HG03045 (cell line): ENCODE measurements at regions not wholly inside any gene's neighbourhood (a gene's known extent, or its start where the extent isn't known, plus 50 kb on each side); places are given as distances from the start of the nearest gene placed in this dataset.
"Not testable (repeated sequence)": the region's sequence is repeated elsewhere in the genome, so short reads cannot be mapped to it uniquely, and the experiment has no call there.

Experiments used
- ATAC-seq: cut with Tn5 transposase; IDR thresholded peaks from one replicate; pipeline ENCODE4 v1.9.1; 2021; ENCODE audit warnings: mild to moderate bottlenecking, moderate library complexity; ENCODE audit not compliant: unreplicated experiment

GRCh38 chr2:15750433-15750814 is 158.8 kb downstream of the DDX1 start:
- no peak for ATAC-seq

DNA sequence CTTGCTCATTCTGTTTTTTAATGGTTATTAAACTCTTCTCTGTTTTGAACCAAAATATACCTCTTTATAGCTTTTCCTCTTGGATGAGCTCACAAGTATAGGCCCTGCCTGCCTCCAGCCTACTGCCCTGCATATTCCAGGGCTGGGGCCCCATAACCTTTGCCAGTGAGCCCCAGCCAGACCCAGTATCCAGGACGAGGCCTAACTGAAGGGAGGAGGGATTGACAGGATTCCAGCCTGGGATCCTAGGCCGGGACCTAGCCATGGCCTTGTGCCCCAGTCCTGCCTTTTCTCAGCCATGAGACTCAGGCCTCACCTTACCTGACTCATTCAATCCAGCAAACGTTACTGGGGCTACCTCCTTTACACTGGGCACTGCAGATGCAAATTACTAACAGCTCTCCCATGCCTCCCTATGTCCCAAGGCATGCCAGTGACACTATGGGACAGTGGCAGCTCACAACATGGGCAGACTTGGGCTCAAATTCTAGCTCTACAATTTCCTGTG is 159.2 kb downstream of the DDX1 start:
- no peak for ATAC-seq

DNA sequence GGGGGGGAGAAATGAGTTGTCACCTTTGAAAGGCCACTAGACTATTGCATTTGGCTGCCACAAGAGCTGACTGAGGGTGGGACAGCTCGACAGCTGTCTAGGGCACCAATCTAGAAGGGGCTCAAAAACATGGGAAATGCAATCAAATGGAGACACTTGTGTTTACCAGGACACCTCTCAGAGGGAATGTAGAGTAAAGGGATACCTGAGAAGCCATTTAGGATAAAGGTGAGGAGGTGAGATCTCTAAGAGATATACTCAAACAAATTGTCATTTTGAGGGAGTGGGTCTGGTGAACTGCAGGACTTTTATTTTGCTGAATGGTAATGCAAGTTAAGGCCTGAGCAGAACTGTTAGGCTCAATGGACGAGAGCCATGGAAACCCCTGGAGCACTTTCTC is 159.8 kb downstream of the DDX1 start:
- ATAC-seq: no peak

GRCh38 chr2:15752552-15753232 is 161.0 kb downstream of the DDX1 start:
- no peak for ATAC-seq

- no peak for ATAC-seq
These were observed 161.6 kb downstream of the DDX1 start for GRCh38 chr2:15753233-15753798.

DNA sequence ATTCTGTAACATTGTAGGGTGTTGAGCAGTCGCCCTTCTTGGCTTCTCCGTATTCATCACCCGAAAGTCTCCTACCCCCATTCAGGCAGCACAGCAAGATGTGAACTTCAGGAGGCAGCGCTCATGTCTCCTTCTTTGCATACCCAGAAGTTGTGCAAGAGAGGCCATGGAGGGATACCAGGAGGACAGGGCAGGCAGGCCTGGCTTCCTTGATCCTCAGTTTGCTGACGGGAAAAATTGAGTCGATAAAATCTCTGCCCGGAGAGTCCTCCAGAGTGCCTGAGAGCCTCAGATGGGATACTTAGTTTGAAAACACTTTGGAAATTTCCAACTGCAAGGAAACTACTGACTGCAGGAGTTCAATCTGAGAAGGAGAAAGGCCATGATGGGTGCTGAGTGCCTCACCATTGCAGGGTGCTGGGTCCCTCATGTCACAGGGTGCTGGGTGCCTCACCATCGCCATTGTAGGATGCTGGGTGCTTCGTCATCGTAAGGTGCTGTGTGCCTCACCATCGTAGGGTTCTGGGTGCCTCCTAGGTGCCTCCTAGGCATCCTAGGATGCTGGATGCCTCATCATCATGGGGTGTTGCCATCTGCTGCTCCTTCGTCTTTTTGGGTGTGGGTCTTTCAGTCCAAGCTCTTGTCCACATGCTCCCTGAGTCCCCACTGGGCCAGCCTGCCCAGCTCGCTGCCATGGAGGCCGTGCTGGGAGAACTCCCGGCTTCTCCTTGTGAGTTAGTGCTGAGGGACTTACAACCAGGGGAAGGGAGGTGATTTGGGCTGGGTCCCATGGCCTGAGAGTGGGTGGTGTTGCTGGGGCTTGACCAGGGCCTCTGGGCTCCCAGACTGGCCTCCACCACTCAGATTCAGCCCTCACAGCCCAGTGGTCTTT is 162.4 kb downstream of the DDX1 start:
- ATAC-seq: no peak

DNA sequence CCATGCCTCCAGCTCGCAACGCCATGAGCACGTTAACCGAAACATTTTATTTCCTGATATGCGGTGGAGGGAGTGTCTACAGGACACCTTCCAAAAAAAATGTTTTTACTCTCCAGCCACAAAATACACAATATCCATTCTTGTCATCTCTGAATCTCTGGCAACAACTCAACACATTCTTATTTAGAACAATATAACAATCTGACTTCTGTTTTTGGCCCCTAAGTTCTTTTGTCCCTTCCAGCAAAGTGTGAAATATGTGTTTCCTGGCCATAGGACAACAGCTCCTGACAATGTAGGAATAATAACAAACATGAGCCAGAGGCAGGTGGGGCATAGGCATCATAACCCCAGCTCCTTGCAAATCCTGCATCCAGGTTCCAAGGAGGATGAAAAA is 163.0 kb downstream of the DDX1 start:
- no peak for ATAC-seq

GRCh38 chr2:15755528-15755927 is 163.9 kb downstream of the DDX1 start:
- ATAC-seq: no peak

GRCh38 chr2:15756011-15756550 is 164.4 kb downstream of the DDX1 start:
- ATAC-seq: no peak

DNA sequence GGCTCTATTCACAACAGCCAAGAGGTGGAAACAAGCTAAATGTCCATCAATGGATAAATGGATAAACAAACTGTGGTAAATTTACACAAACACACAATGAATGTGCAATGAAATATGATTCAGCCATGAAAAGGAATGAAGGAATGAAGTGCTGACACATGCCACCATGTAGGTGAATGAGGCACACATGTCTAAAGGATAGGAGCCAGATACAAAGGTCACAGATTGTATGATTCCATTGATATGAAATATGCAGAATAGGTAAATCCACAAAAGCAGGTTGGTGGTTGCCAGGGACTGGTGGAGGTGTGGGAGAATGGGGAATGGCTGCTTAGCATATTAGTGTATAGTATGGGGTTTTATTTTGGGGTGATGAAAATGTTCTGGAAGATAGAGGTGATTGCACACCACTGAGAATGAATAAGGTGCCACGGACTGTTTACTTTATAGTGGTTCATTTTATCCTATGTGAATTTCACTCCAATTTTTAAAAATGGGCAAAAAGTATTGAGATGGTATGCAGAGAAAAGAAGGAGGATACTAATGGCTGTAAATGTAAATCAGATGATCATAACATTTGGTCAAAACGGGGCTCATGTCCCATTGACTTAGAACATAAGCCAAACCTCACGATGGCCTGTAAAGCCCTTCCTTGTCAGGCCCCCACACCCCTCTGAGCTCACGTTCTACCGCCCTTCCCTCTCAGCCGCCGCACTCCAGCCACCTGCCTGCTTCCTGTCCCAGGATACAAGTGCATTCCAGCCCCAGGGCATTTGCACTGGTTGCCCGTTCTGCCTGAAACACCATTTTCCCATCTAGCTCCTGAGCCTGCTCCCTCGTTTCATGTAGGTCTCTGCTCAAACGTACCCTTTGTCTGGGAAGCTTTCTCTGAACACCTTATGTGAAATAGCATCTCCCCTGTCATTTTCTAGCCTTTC is 165.5 kb downstream of the DDX1 start:
- no peak for ATAC-seq

GRCh38 chr2:15757820-15758586 is 166.3 kb downstream of the DDX1 start:
- ATAC-seq: no peak

DNA sequence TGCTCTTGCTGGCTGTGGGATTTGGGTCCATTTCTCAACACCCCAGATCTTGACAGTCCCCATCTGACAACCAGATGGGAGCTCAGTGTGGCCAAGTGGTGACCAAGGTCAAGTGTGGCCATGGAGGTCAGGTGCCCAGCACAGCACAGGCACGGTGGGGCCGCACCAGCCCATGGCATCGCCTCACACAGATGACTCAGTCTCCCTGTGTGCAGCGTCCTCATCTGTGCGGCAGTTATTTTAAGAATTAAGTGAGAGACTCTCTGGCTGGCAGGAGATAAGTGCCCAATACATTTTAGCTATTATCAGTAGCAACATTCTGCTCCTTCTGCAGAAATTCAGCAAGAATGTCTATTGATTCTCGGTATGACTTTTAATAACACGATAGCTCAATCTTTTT is 167.2 kb downstream of the DDX1 start:
- ATAC-seq: no peak

- no peak for ATAC-seq
These were observed 167.7 kb downstream of the DDX1 start for GRCh38 chr2:15759385-15759784.

DNA sequence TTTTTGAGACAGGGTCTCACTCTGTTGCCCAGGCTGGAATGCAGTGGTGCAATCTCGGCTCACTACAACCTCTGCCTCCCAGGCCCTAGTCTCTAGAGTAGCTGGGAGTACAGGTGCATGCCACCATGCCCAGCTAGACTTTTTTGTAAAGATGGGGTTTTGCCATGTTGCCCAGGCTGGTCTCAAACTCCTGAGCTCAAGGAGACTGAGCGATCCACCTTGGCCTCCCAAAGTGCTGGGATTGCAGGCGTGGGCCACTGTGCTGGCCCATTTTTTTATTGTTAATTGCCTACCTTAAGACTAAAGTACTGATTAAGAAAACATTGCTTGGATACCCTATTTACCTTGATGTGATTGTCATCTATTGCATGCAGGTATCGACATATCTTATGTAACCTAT is 168.1 kb downstream of the DDX1 start:
- not testable (repeated sequence) for ATAC-seq

DNA sequence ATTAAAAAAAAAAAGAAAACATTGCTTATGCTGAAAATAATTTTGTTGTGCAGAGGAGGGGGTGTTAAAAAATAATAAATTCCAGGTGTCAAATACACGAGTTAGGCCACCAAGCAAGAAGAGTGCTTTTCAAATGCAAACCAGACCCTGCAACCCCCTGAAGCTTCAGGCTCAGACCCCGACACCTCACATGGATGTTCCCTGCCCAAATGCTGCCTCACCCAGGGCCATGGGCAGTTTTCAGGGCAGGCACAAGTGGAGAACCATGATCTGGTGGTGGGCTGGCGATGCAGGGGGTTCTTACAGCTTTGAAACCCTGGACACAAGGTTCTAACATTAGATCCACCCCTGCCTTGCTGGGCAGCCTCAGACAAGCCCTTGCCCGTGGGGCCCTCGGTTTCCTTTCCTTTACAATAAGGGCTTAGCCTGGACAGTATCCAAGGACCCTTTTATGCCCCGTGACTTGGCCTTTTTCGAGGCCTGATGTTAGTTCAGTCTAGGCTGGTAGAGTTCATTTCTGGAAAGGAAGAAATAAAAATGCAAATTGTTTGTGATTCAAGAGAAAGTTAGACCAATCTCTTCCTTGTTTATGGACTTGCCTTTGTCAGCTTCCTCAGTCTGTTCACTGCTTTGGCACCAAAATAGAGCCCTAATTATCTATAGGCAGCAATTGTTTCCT is 168.7 kb downstream of the DDX1 start:
- ATAC-seq: no peak

DNA sequence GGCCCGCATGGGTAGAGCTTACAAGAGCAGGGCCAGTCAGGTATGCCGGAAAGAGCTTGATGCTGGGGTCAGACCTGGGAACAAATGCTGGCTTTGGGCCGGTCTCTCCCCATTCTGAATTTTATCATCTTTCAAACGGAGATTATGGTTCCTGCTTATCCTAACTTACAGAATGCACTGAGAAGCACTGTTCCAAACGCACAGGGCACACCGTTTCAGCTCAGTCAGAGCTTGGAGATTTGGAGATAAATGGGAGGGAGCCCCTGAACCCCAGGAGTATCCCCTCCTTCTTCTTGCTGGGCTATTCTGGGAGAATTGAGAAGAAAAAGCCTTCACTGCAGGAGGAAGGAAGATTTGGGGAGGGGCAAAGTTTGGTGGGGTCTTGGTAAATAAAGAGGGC is 169.4 kb downstream of the DDX1 start:
- no peak for ATAC-seq

GRCh38 chr2:15761910-15762309 is 170.2 kb downstream of the DDX1 start:
- ATAC-seq: no peak

DNA sequence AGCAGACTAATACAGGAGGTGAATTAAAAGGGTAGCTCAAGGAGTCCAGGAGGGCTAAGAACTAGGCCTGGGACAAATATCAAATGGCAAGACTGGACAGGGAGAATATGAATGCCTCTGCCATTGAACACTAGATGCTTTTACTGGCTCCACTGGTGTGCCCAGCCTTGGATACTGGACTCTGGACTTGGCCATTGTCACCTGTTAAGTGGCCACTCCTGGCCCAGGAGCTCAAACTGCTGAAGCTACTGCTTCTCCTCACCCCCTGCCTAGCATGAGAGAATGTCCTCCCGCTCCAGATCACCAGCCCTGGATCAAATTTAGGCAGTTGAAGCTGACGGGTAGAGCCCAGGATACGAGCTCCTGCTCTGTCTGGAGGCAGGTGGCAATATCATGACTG is 170.8 kb downstream of the DDX1 start:
- ATAC-seq: no peak
